Caco-2 (cell line): ENCODE measurements at regions not wholly inside any gene's neighbourhood (a gene's known extent, or its start where the extent isn't known, plus 50 kb on each side); places are given as distances from the start of the nearest gene placed in this dataset.

ENCODE experiments used
- BruUV-seq: library from RNA; stranded (reverse); fragments of 400-500 nt; replicated peaks from 2 replicates; lab custom pipeline; 2021; lab: Mats Ljungman, UMichigan
- CTCF ChIA-PET: fragments of 300-600 bp; sonication (Branson Sonifier 250); formaldehyde crosslinking; loops from one replicate; lab custom pipeline; 2022; ENCODE audit warnings: antibody characterized with exemption; lab: Charles Lee
- POLR2A ChIA-PET: fragments of 300-600 bp; sonication (Branson Sonifier 250); formaldehyde crosslinking; loops from one replicate; lab custom pipeline; 2022; ENCODE audit warnings: antibody characterized with exemption; lab: Charles Lee
- DNase-seq, 2 experiments: peaks; one replicate each; pipeline versions ENCODE4 v3.0.0 to v3.0.0-alpha.2; 2020 to 2022
- H3K27me3 ChIP-seq: replicated peaks from 2 replicates; pipeline ENCODE4 v1.6.0; 2011; ENCODE audit warnings: low read length; ENCODE audit not compliant: control insufficient read depth, insufficient read depth
- H3K36me3 ChIP-seq: 2 replicates; pipeline ENCODE4 v1.5.1; 2011; ENCODE audit warnings: low read length; ENCODE audit not compliant: control insufficient read depth, insufficient read depth
- H3K4me1 ChIP-seq: fragments of 250-450 bp; sonication (Bioruptor Pico); 2 replicates; pipeline ENCODE4 v1.5.1; 2020; ENCODE audit warnings: mild to moderate bottlenecking
- H3K4me3 ChIP-seq: 2 replicates; pipeline ENCODE4 v1.5.1; 2011; ENCODE audit warnings: low read depth, mild to moderate bottlenecking, control low read depth, low read length
- H3K9me3 ChIP-seq: fragments of 250-450 bp; sonication (Bioruptor Pico); 2 replicates; pipeline ENCODE4 v1.5.1; 2020; ENCODE audit warnings: mild to moderate bottlenecking, moderate library complexity
- H3K27ac Mint-ChIP-seq: one replicate; pipeline ENCODE4 v1.8.0; 2022; ENCODE audit warnings: mixed read lengths; ENCODE audit not compliant: unreplicated experiment
- H3K27me3 Mint-ChIP-seq: one replicate; pipeline ENCODE4 v1.8.0; 2022; ENCODE audit warnings: mixed read lengths; ENCODE audit not compliant: insufficient read depth, unreplicated experiment
- H3K36me3 Mint-ChIP-seq: one replicate; pipeline ENCODE4 v1.8.0; 2022; ENCODE audit warnings: mild to moderate bottlenecking, mixed read lengths; ENCODE audit not compliant: insufficient read depth, unreplicated experiment
- H3K4me1 Mint-ChIP-seq: one replicate; pipeline ENCODE4 v1.8.0; 2022; ENCODE audit warnings: low read depth, mixed read lengths; ENCODE audit not compliant: unreplicated experiment
- H3K4me3 Mint-ChIP-seq: one replicate; pipeline ENCODE4 v1.8.0; 2022; ENCODE audit warnings: mild to moderate bottlenecking, moderate library complexity, mixed read lengths; ENCODE audit not compliant: unreplicated experiment
- H3K9me3 Mint-ChIP-seq: one replicate; pipeline ENCODE4 v1.8.0; 2022; ENCODE audit warnings: mixed read lengths; ENCODE audit not compliant: unreplicated experiment
- intact Hi-C: fragments of 100-400 bp; cut with micrococcal nuclease; formaldehyde crosslinking; loops from one replicate; pipeline ENCODE4 v1.10.0; 2022; ENCODE audit not compliant: unreplicated experiment
- TF ChIP-seq, protein P1 (sequence below), 2 experiments: fragments of 200-600 bp in 1 of 2; IDR thresholded peaks; 1 replicate in 1 of 2; 2 replicates in 1 of 2; pipeline versions ENCODE4 v1.5.1 to v1.8.0; 2011 to 2022; ENCODE audit warnings: antibody characterized with exemption in 1 of 2, control low read depth in 1 of 2, inconsistent platforms in 1 of 2, low read depth in 1 of 2, low read length in 1 of 2, mild to moderate bottlenecking in 1 of 2, moderate library complexity in 1 of 2; ENCODE audit not compliant: insufficient read depth in 1 of 2, severe bottlenecking in 1 of 2, unreplicated experiment in 1 of 2

DNA sequence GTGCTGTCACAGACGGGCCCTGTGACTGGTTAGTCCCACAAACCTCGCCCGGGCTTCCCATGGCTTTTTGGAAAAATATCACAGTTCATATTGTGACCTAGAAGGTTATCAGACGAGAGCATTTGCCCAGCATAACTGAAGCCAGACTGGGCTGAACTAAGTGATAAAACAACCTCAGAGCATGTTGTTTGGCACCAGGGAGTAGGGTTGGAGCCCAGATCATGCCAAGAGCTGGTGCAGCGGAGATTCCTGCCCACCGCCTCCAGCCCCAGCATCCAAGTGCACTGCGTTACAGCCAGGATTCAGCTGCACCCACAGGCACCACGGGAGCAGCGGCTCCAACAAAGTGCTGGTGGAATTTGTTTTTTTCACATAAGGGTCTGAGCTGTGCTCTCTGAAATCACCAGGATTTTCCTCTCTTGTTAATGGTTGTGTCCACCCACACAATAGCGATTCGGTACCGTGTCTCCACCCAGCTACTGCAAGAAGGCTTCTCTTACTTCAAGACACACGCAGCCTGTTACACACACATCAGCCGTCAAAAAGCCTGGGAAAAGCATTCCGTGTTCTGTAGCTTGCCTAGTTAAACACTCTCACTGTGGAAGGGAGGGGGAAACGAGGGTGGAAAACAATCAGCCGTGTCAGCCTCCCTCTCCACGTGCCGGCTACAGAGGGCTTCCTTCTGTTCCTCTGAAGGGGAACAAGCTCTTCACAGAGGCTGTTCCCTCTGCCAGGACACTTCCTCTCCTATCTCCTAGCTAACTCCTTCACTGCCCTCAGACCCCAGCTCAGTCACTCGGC lies 273.8 kb downstream of the C16orf95 start:
- H3K27me3 Mint-ChIP-seq = peaks cover 8% of the 10 kb centered on the region
- CTCF ChIA-PET = no interaction called here
- intact Hi-C loops = no loop called here
- no peak overlapping the region for H3K27ac Mint-ChIP-seq
- H3K4me3 Mint-ChIP-seq = no peak overlapping the region
- TF ChIP-seq, protein P1, sequence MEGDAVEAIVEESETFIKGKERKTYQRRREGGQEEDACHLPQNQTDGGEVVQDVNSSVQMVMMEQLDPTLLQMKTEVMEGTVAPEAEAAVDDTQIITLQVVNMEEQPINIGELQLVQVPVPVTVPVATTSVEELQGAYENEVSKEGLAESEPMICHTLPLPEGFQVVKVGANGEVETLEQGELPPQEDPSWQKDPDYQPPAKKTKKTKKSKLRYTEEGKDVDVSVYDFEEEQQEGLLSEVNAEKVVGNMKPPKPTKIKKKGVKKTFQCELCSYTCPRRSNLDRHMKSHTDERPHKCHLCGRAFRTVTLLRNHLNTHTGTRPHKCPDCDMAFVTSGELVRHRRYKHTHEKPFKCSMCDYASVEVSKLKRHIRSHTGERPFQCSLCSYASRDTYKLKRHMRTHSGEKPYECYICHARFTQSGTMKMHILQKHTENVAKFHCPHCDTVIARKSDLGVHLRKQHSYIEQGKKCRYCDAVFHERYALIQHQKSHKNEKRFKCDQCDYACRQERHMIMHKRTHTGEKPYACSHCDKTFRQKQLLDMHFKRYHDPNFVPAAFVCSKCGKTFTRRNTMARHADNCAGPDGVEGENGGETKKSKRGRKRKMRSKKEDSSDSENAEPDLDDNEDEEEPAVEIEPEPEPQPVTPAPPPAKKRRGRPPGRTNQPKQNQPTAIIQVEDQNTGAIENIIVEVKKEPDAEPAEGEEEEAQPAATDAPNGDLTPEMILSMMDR (IDR thresholded peaks at IDR 0.05; ENCODE audit: insufficient read depth in 1 of 2, low read depth in 1 of 2, low read length in 1 of 2, severe bottlenecking in 1 of 2, unreplicated experiment in 1 of 2) = no peak
- H3K4me3 ChIP-seq = no peak overlapping the region
- BruUV-seq = no TSS peak
- H3K9me3 Mint-ChIP-seq = no peaks in the 10 kb centered on the region
- no peaks in the 10 kb centered on the region for H3K4me1 Mint-ChIP-seq
- POLR2A ChIA-PET = no interaction called here
- no peaks in the 10 kb centered on the region for H3K9me3 ChIP-seq
- H3K36me3 Mint-ChIP-seq = peaks cover 5% of the 10 kb centered on the region
- no peak for DNase-seq
- no peaks in the 10 kb centered on the region for H3K36me3 ChIP-seq
- no peaks in the 10 kb centered on the region for H3K4me1 ChIP-seq
- H3K27me3 ChIP-seq = no peaks in the 10 kb centered on the region

DNA sequence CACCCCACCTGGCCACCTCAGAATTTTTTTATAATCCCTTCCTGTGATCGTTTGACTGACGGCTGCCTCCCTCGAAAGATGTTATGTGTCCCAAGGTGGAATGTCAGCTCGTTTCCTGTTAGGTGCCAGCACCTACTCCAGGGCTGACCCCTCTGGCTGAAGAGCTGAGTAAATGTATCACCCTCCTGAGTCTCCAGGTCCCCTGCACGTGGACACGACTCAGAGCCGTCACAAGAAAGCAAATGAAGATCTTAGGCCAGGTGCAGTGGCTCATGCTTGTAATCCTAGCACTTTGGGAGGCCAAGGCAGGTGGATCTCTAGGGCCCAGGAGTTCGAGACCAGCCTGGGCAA lies 273.2 kb downstream of the C16orf95 start:
- H3K9me3 ChIP-seq = no peaks in the 10 kb centered on the region
- no peak overlapping the region for H3K4me3 Mint-ChIP-seq
- ChIA-PET CTCF (no interaction called here), POLR2A (no interaction called here)
- H3K27ac Mint-ChIP-seq = no peak overlapping the region
- intact Hi-C loops = no loop called here
- BruUV-seq = no TSS peak
- no peaks in the 10 kb centered on the region for H3K9me3 Mint-ChIP-seq
- no peaks in the 10 kb centered on the region for H3K4me1 ChIP-seq
- H3K4me1 Mint-ChIP-seq = no peaks in the 10 kb centered on the region
- H3K36me3 Mint-ChIP-seq = peaks cover 5% of the 10 kb centered on the region
- no peaks in the 10 kb centered on the region for H3K36me3 ChIP-seq
- no peaks in the 10 kb centered on the region for H3K27me3 ChIP-seq
- TF ChIP-seq, protein P1 (IDR thresholded peaks at IDR 0.05; ENCODE audit: insufficient read depth in 1 of 2, low read depth in 1 of 2, low read length in 1 of 2, severe bottlenecking in 1 of 2, unreplicated experiment in 1 of 2) = no peak
- peaks cover 6% of the 10 kb centered on the region for H3K27me3 Mint-ChIP-seq
- DNase-seq = no peak
- no peak overlapping the region for H3K4me3 ChIP-seq

DNA sequence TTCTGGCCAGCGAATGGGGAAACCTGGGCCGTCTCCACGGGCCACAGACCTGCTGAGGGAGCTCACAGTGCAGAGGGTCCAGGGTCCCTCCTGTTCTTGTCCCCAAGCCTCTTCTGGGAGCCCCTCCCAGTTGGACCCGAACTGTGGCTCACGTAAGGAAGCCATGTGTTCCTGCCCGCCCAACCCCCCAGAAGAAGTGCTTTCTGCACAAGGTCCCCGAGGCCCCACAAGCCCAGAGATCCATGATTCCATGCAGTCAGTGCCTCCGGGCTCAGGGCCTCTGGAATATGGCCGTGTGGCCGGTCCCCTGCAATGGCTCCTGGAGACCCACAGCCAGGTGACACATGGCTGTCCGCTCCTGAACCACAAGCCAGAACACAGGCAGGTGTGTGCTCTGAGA lies 272.4 kb downstream of the C16orf95 start:
- intact Hi-C loops = no loop called here
- Mint-ChIP-seq H3K27ac (no peak overlapping the region), H3K9me3 (no peaks in the 10 kb centered on the region), H3K36me3 (peaks cover 5% of the 10 kb centered on the region), H3K4me1 (no peaks in the 10 kb centered on the region), H3K4me3 (no peak overlapping the region), H3K27me3 (peaks cover 6% of the 10 kb centered on the region)
- no TSS peak for BruUV-seq
- H3K27me3 ChIP-seq = no peaks in the 10 kb centered on the region
- H3K4me3 ChIP-seq = no peak overlapping the region
- DNase-seq = peak in 1 of 2 experiments; percentile 29
- CTCF ChIA-PET = no interaction called here
- POLR2A ChIA-PET = no interaction called here
- H3K4me1 ChIP-seq = no peaks in the 10 kb centered on the region
- H3K9me3 ChIP-seq = no peaks in the 10 kb centered on the region
- TF ChIP-seq, protein P1 (IDR thresholded peaks at IDR 0.05; ENCODE audit: insufficient read depth in 1 of 2, low read depth in 1 of 2, low read length in 1 of 2, severe bottlenecking in 1 of 2, unreplicated experiment in 1 of 2) = no peak
- H3K36me3 ChIP-seq = no peaks in the 10 kb centered on the region
